Skeletal muscle tissue (tissue), 3 donors: ENCODE measurements at regions not wholly inside any gene's neighbourhood (a gene's known extent, or its start where the extent isn't known, plus 50 kb on each side); places are given as distances from the start of the nearest gene placed in this dataset.

ENCODE experiments used
- H3K27ac ChIP-seq: one replicate; pipeline ENCODE4 v1.7.0; 2013; ENCODE audit warnings: mild to moderate bottlenecking, low read depth, low read length, inconsistent platforms
- H3K27me3 ChIP-seq, 3 donors: one replicate each; pipeline ENCODE4 v1.7.0; 2013; ENCODE audit warnings: low read length in 3 of 3; ENCODE audit not compliant: control insufficient read depth in 3 of 3, insufficient read depth in 3 of 3
- H3K36me3 ChIP-seq, 3 donors: one replicate each; pipeline ENCODE4 v1.7.0; 2013; ENCODE audit warnings: low read length in 3 of 3; ENCODE audit not compliant: control insufficient read depth in 3 of 3, insufficient read depth in 3 of 3
- H3K4me1 ChIP-seq, 3 donors: one replicate each; pipeline ENCODE4 v1.7.0; 2013; ENCODE audit warnings: low read length in 3 of 3, mild to moderate bottlenecking in 3 of 3; ENCODE audit not compliant: control insufficient read depth in 3 of 3, insufficient read depth in 3 of 3
- H3K4me3 ChIP-seq, 3 donors: one replicate each; pipeline ENCODE4 v1.7.0; 2013; ENCODE audit warnings: low read length in 3 of 3
- H3K9ac ChIP-seq, 3 donors: one replicate each; pipeline ENCODE4 v1.7.0; 2013; ENCODE audit warnings: low read length in 3 of 3, mild to moderate bottlenecking in 3 of 3, moderate library complexity in 2 of 3, low read depth in 1 of 3
- H3K9me3 ChIP-seq, 3 donors: one replicate each; pipeline ENCODE4 v1.7.0; 2013; ENCODE audit warnings: low read length in 3 of 3; ENCODE audit not compliant: control insufficient read depth in 3 of 3
- donor health status: Osteomylitis.

- H3K9me3 ChIP-seq: peaks cover 3% of the 10 kb centered on the region in 3 donors
- H3K36me3 ChIP-seq: no peaks in the 10 kb centered on the region
- no peak overlapping the region for H3K27ac ChIP-seq
- H3K4me1 ChIP-seq: peaks cover 0 to 9% (median 0%) of the 10 kb centered on the region in 3 donors
- no peak overlapping the region for H3K4me3 ChIP-seq
- H3K9ac ChIP-seq: no peak overlapping the region
- peaks cover 0 to 24% (median 0%) of the 10 kb centered on the region in 3 donors for H3K27me3 ChIP-seq
These were observed 154.0 kb upstream of the SDK2 start for GRCh38 chr17:73798111-73798748.

- peaks cover 0 to 24% (median 4%) of the 10 kb centered on the region in 3 donors for H3K27me3 ChIP-seq
- no peak overlapping the region for H3K9ac ChIP-seq
- no peak overlapping the region for H3K27ac ChIP-seq
- H3K4me1 ChIP-seq: peaks cover 0 to 9% (median 0%) of the 10 kb centered on the region in 3 donors
- H3K9me3 ChIP-seq: peaks cover 3% of the 10 kb centered on the region in 3 donors
- H3K36me3 ChIP-seq: no peaks in the 10 kb centered on the region
- H3K4me3 ChIP-seq: no peak overlapping the region
These were observed 154.9 kb upstream of the SDK2 start for GRCh38 chr17:73799096-73799495.

GRCh38 chr17:73799781-73800627 is 155.8 kb upstream of the SDK2 start:
- Histone ChIP-seq H3K27me3 (peaks cover 0 to 27% (median 11%) of the 10 kb centered on the region in 3 donors), H3K9ac (no peak overlapping the region), H3K9me3 (peaks cover 3% of the 10 kb centered on the region in 3 donors), H3K36me3 (no peaks in the 10 kb centered on the region), H3K4me1 (peaks cover 0 to 7% (median 0%) of the 10 kb centered on the region in 3 donors), H3K27ac (no peak overlapping the region), H3K4me3 (no peak overlapping the region)

- no peaks in the 10 kb centered on the region for H3K36me3 ChIP-seq
- no peak overlapping the region for H3K9ac ChIP-seq
- H3K4me1 ChIP-seq: no peaks in the 10 kb centered on the region
- H3K27ac ChIP-seq: no peak overlapping the region
- peaks cover 3 to 25% (median 11%) of the 10 kb centered on the region in 3 donors for H3K27me3 ChIP-seq
- no peak overlapping the region for H3K4me3 ChIP-seq
- peaks cover 3% of the 10 kb centered on the region in 3 donors for H3K9me3 ChIP-seq
These were observed 156.6 kb upstream of the SDK2 start for GRCh38 chr17:73800893-73801292.

- Histone ChIP-seq H3K27me3 (peaks cover 3 to 25% (median 11%) of the 10 kb centered on the region in 3 donors), H3K9me3 (peaks cover 3% of the 10 kb centered on the region in 3 donors)
These were observed 157.3 kb upstream of the SDK2 start for GRCh38 chr17:73801455-73802100.

GRCh38 chr17:73802314-73802713 is 158.1 kb upstream of the SDK2 start:
- Histone ChIP-seq H3K4me1 (no peaks in the 10 kb centered on the region), H3K27me3 (peaks cover 3 to 23% (median 11%) of the 10 kb centered on the region in 3 donors), H3K9ac (no peak overlapping the region), H3K27ac (no peak overlapping the region), H3K36me3 (no peaks in the 10 kb centered on the region), H3K4me3 (no peak overlapping the region), H3K9me3 (peaks cover 3% of the 10 kb centered on the region in 3 donors)

More at GRCh38 chr17:73801455-73802100, 157.3 kb upstream of the SDK2 start:
- no peaks in the 10 kb centered on the region for H3K4me1 ChIP-seq
- no peak overlapping the region for H3K4me3 ChIP-seq
- H3K9ac ChIP-seq: no peak overlapping the region
- no peak overlapping the region for H3K27ac ChIP-seq
- H3K36me3 ChIP-seq: no peaks in the 10 kb centered on the region

- Histone ChIP-seq H3K27ac (no peak overlapping the region), H3K9ac (no peak overlapping the region), H3K27me3 (peaks cover 3 to 22% (median 11%) of the 10 kb centered on the region in 3 donors), H3K4me1 (no peaks in the 10 kb centered on the region), H3K36me3 (no peaks in the 10 kb centered on the region), H3K4me3 (no peak overlapping the region), H3K9me3 (peaks cover 3% of the 10 kb centered on the region in 3 donors)
These were observed 158.6 kb upstream of the SDK2 start for GRCh38 chr17:73802871-73803270.

- Histone ChIP-seq H3K27ac (no peak overlapping the region), H3K4me3 (no peak overlapping the region), H3K36me3 (no peaks in the 10 kb centered on the region), H3K27me3 (peaks cover 3 to 21% (median 11%) of the 10 kb centered on the region in 3 donors), H3K9me3 (peaks cover 3% of the 10 kb centered on the region in 3 donors), H3K4me1 (no peaks in the 10 kb centered on the region), H3K9ac (no peak overlapping the region)
These were observed 159.8 kb upstream of the SDK2 start for GRCh38 chr17:73803964-73804435.

- Histone ChIP-seq H3K36me3 (no peaks in the 10 kb centered on the region), H3K27me3 (peaks cover 3 to 11% (median 10%) of the 10 kb centered on the region in 3 donors), H3K4me3 (no peak overlapping the region), H3K9me3 (peaks cover 3% of the 10 kb centered on the region in 3 donors), H3K4me1 (no peaks in the 10 kb centered on the region), H3K9ac (no peak overlapping the region), H3K27ac (no peak overlapping the region)
These were observed 162.5 kb upstream of the SDK2 start for GRCh38 chr17:73806768-73807167.
